SKM-1 (cell line): ENCODE measurements at regions not wholly inside any gene's neighbourhood (a gene's known extent, or its start where the extent isn't known, plus 50 kb on each side); places are given as distances from the start of the nearest gene placed in this dataset.

Experiments used
- DNase-seq: peaks from one replicate; lab custom pipeline; 2025; ENCODE audit not compliant: unreplicated experiment; lab: John Stamatoyannopoulos, UW

GRCh38 chr10:43864656-43865055, 216.0 kb upstream of the ZNF32 start:
- no peak for DNase-seq

- DNase-seq = no peak
These were observed 215.3 kb upstream of the ZNF32 start for GRCh38 chr10:43863859-43864591.

DNA sequence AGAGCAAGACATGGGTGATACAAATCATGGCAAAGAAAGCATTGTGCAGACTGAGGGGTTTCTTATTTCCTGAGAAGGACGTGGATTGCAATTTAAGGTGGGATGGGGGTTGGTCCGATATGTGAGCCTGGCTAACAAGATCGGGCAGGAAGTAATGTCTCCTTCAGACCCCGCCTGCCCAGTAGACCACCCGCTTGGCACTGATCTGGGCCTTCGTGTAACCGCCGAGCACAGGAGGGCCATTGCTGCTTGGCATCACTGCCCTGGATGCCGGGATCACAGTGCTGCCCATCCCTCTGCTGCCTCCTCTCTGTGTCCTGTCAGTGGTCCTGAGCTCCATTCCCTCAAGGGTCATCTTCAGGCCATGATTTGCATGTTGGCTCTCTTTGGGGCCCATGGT, 214.6 kb upstream of the ZNF32 start:
- no peak for DNase-seq

- DNase-seq = no peak
These were observed 214.1 kb upstream of the ZNF32 start for GRCh38 chr10:43862756-43863155.

GRCh38 chr10:43861966-43862751, 213.5 kb upstream of the ZNF32 start:
- DNase-seq = no peak

- no peak for DNase-seq
These were observed 210.4 kb upstream of the ZNF32 start for GRCh38 chr10:43859016-43859525.

DNA sequence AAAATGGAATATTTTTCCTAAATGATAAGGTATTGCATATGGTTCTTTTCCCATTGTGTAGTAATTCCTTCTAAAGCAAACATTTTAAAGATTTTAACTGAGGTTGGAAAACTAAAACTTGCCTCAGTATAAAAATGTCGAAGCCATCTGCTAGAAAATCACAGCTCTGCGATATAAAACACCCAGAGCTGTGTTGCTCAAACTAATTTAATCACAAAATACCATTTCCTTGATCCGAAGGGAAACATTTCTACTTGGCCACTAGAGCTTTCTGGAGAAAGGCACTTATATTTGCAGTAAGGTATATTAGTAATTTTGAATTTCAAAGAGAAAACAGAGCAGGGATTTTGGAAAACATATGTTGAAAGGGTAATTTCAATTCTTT, 209.2 kb upstream of the ZNF32 start:
- DNase-seq = no peak

- DNase-seq = no peak
These were observed 208.7 kb upstream of the ZNF32 start for GRCh38 chr10:43857206-43857930.

DNA sequence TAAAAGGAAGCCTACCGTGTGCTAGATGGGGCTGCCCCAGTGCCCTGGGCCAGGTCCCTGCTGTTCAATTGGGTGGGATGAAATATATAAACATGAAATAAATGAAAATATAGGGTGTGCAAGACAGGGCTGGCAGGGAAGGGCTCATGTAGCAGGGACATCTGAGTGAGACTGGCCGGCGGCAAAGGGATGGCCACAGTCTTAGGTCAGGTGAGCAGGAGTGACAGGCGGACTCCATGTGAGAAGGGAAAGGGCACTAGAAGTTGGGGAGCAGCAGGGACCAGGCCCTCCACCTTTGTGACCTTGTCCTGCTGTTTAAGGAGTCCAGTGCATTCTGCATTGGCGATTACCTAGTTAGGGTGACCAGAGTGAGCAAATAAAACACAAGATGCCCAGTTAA, 207.6 kb upstream of the ZNF32 start:
- DNase-seq = no peak

DNA sequence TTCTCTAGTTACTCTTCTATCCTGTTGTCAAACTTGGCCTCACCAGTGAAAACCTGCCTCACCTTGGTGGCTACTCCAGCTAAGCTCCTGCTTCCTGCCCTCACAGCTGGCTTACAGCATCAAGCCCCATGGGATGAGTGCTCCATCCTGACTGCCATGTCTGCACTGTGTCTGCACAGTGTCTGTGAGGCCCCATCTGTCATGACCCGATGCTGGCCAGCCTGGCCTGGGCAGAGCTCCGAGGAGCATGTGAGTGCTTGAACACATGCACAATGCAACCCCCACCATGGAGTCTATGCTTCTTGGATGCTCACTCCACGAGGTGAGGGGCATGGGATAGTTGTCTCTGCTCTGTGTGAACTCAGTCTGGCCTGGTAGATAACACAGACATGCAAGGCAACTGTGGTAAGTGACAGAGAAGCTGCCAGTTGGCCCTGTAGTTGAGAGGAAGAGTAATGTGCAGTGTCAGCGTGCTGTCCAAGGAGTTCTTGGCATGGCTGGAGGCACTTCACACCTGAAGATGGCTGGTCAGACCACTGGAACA, 207.1 kb upstream of the ZNF32 start:
- DNase-seq = no peak

DNA sequence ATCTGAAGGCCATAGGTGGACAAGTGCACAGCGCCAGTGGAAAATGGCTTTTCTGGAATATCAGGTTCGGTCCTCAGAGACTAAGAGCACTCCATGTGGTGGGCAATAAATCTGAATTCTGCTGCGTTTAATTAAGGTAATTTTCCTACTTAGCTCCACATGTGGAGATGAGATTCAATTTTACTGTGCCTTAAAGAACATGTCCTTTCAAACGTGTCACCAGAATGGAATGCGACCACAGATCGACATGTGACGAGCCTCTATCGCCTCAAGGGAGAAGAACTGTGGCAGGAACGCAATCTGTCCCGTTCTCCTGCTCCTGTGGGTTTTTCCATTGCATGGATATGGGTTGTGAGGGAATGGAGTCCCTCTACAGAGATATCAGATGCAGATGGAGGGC, 205.3 kb upstream of the ZNF32 start:
- no peak for DNase-seq

GRCh38 chr10:43853369-43853768, 204.7 kb upstream of the ZNF32 start:
- DNase-seq = no peak

DNA sequence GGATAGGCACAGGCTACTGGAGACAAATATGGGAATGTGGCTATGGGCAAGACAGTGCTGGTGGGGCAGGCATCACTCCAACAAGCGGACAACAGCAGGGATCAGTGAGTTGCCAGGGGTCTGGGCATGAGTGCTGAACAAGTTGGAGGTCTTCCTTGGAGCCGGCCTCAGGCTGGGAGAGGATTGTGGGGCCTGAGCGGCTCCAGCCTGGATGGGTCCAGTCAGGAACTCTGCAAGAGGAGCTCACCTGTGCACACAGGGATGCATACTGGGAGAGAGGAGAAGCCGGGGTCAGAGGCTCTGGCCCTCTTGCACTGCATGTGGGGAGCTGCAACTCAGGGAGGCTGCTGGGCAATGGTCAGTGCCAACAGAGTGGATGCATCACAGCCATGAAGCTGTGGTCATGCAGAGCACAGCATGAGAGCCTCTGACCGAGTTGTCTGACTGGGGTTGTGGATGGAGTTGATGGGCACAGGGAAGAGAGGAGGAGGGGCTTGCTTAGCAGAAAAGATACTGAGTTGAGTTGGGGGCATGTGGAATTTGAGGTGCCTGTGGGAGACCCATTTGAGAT, 204.0 kb upstream of the ZNF32 start:
- DNase-seq = no peak

DNA sequence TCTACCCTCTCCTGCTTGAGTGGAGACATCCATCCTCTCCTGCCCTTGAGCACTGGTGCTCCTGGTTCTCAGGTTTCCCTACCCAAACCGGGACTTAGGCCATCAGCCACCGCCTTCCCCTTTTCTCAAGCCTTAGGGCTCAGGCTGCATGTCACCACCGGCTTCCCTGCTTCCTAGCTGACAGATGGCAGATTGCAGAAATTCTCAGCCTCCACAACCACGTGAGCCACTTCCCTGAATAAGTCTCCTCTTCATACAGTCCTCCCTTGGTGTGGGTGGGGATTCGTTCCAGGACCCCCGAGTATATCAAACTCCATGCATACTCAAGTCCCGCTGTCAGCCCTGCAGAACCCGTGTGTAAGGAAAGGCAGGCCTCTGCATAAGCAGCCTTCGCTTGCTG, 203.5 kb upstream of the ZNF32 start:
- DNase-seq = no peak

GRCh38 chr10:43851030-43851429, 202.3 kb upstream of the ZNF32 start:
- no peak for DNase-seq

DNA sequence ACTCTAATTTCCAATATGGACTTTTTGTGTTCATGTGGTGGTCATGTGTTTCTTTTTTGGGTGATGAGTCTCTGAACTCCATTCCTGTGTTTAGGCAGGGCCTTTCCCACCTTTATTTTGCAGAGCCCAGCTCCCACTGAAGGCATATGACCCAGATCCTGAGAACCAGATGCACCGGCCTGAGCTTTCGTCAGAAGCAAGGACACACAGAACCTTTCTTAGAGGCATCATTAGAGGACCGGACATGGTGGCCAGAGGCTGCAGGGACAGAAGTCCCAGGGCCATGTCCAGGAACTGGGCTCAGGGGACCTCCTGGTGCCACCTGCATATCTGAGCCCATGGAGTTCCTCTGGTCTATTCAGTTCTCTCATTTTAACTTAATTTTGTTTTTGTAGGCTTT, 200.9 kb upstream of the ZNF32 start:
- no peak for DNase-seq

GRCh38 chr10:43846968-43847367, 198.3 kb upstream of the ZNF32 start:
- no peak for DNase-seq

DNA sequence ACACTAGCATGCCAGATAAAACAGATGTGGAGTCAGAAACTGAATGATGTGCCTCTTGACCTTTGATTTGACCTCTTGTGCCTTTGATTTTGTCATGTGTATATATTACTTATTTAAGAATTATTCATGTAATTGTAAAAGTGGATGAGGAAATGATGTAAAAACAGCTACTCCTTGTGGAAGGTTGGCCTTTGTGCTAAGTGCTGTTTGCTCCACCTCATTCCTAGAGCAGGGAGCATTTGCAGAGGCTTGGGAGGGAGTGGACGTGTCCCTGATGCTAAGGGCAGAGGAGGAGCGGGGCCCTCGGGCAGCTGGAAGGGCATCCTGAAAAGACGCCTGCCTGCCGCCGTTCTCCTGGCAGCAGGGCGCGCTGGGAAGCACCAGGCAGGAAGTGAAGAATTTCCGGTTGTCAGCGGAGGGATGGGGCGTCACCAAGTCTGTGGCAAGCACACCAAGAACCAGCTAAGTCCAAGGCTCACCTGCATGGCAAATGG, 197.6 kb upstream of the ZNF32 start:
- no peak for DNase-seq

DNA sequence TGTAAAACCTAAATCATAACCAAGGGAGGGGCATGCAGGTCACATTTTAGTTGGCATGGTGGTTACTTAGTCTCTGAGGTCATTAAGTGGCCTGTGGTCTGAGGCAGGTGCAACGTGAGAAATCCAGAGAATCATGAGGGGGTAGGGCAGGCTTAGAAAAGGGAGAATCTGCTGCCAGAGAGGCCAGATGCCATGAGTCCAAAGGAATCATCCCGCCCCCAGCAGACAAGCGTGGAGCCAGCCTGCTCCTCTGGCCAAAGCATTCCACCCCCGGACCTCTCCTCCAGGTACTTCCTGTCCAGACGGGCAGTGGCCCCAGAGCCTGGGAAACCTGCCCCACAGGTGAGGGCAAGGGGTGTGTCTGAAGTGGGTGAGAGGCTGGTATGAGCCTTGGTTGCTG, 196.4 kb upstream of the ZNF32 start:
- DNase-seq = no peak

DNA sequence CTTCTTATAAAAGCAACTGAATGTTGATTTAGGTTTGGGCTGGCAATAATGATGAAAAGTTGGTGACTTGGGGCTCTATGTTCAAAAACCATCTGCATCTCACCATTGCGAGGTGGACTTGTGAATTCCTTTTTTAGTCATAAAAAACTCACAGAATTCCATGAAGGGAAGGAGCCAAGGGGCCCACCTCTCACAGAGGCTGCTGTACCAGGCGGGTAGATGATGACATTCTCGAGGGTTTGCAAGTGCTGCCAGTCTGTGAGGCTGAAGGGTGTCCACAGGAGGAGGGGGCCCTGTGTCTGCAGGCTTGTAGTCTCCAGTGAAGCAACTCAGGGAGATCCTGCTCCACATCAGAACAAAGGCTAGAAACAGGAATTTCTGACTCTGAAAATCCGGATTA, 195.5 kb upstream of the ZNF32 start:
- DNase-seq = no peak
